ENCODE measurements at regions not wholly inside any gene's neighbourhood (a gene's known extent, or its start where the extent isn't known, plus 50 kb on each side); places are given as distances from the start of the nearest gene placed in this dataset.
"Not testable (repeated sequence)": the region's sequence is repeated elsewhere in the genome, so short reads cannot be mapped to it uniquely, and the experiment has no call there.

DNA sequence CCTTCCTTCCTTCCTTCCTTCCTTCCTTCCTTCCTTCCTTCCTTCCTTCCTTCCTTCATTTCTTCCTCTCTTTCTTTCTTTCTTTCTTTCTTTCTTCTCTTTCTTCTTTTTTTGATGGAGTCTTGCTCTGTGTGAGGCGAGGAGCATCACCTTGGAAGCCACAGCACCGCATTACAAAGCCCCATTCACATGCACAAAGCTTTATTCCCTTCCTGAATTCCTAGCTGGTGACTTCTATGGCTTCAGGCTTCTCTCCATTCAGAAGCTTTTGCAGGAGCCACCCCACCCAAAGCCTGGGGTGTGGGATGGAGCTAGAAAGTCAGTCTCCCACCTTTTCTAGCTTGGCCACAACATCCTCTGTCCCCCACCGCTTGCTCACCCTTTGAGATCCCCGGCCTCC, 237.0 kb downstream of the CDY2B start:
- not testable (repeated sequence) for H3K4me1 Mint-ChIP-seq; H3K36me3 Mint-ChIP-seq (ENCODE audit: low read depth); ATAC-seq; H3K27me3 Mint-ChIP-seq; H3K27ac Mint-ChIP-seq; DNase-seq; H3K4me3 Mint-ChIP-seq; H3K9me3 Mint-ChIP-seq

DNA sequence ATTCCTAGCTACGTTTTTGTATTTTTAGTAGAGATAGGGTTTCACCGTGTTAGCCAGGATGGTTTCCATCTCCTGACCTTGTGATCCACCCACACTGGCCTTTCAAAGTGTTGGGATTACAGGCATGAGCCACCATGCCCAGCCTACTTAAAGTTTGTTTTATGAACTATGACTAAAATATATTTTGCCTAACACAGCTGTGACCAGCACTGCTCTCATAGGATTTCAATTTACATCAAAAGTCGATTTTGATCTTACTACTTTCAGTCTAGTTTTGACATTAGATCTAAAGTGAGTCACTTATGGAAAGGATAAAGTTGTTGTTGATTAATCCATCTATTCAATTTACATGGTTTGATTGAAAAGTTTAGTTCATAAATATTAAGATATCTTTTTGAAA, 245.5 kb downstream of the CDY2B start:
- DNase-seq; H3K27ac Mint-ChIP-seq; H3K27me3 Mint-ChIP-seq; H3K4me1 Mint-ChIP-seq; H3K9me3 Mint-ChIP-seq; H3K36me3 Mint-ChIP-seq (ENCODE audit: low read depth); H3K4me3 Mint-ChIP-seq; ATAC-seq: not testable (repeated sequence)

DNA sequence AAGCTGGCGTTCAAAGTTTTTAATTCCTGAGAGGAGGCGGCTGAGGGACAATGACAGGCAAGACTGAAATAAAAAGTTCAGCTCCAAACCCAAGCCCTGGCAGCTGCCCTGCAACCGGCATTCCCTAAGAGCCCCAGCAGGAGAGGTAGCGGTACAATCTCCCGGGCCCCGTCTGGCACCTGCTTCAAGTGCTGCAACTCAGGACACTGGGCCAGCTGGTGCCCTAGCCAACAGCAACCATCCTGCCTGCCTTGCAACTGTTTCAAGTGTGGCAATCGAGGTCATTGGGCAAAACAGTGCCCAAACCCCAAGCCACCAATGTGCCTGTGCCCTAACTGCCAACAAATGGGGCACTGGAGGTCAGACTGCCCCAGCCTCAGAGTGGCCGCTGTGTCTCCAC, 268.8 kb downstream of the CDY2B start:
- not testable (repeated sequence) for ATAC-seq; H3K9me3 Mint-ChIP-seq; DNase-seq; H3K36me3 Mint-ChIP-seq (ENCODE audit: low read depth); H3K4me3 Mint-ChIP-seq; H3K27ac Mint-ChIP-seq; H3K27me3 Mint-ChIP-seq; H3K4me1 Mint-ChIP-seq

DNA sequence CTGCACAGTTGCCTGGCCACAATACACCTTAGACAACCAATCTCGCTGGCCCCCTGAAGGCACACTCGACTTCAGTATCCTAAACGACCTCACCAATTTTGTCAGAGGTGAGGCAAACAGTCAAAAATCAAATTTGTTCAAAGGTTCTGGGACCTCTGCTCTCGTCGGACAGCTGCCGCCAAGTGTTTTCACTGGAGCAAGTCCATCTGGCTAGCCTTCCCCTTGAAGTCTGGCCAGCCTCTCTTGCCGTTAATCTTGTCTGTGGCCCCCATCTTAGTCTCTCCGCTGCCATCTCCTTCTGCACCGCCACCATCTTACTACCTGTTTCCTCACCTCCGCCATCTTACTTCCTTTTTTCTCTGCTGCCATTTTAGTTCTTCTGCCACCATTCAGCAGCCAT, 269.4 kb downstream of the CDY2B start:
- not testable (repeated sequence) for H3K9me3 Mint-ChIP-seq; DNase-seq; H3K36me3 Mint-ChIP-seq (ENCODE audit: low read depth); H3K27ac Mint-ChIP-seq; H3K27me3 Mint-ChIP-seq; H3K4me1 Mint-ChIP-seq; ATAC-seq; H3K4me3 Mint-ChIP-seq

GRCh38 chrY:17607150-17607549, 272.9 kb downstream of the CDY2B start:
- not testable (repeated sequence) for H3K36me3 Mint-ChIP-seq (ENCODE audit: low read depth); H3K4me3 Mint-ChIP-seq; DNase-seq; H3K9me3 Mint-ChIP-seq; H3K27me3 Mint-ChIP-seq; H3K27ac Mint-ChIP-seq; ATAC-seq; H3K4me1 Mint-ChIP-seq

DNA sequence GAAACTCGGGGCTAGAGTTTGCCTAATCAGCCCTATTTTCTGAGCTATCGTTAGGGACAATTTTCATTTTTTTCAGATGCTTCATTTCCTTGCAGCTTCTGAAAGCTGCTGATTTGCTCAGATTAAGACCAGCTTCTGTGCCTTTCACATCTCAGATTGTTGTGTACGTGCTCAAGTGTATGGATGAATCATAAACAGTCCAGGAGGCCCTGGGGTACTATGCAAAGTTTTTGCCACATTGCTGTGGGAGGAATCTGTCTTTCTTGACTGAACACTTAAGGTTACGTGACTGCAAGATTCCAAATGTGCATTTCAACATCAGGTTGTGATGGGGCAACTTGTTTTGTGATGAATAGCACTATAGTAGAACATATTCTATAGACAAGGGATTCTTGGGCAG, 280.8 kb downstream of the CDY2B start:
- not testable (repeated sequence) for ATAC-seq; H3K4me1 Mint-ChIP-seq; H3K27me3 Mint-ChIP-seq; H3K4me3 Mint-ChIP-seq; H3K9me3 Mint-ChIP-seq; DNase-seq; H3K27ac Mint-ChIP-seq; H3K36me3 Mint-ChIP-seq (ENCODE audit: low read depth)

GRCh38 chrY:17593748-17594147, 286.3 kb downstream of the CDY2B start:
- not testable (repeated sequence) for H3K36me3 Mint-ChIP-seq (ENCODE audit: low read depth); DNase-seq; ATAC-seq; H3K9me3 Mint-ChIP-seq; H3K4me3 Mint-ChIP-seq; H3K27ac Mint-ChIP-seq; H3K27me3 Mint-ChIP-seq; H3K4me1 Mint-ChIP-seq

GRCh38 chrY:17579956-17580519, 300.0 kb downstream of the CDY2B start:
- ATAC-seq; H3K4me1 Mint-ChIP-seq; H3K9me3 Mint-ChIP-seq; H3K4me3 Mint-ChIP-seq; H3K27ac Mint-ChIP-seq; H3K27me3 Mint-ChIP-seq; DNase-seq; H3K36me3 Mint-ChIP-seq (ENCODE audit: low read depth): not testable (repeated sequence)

GRCh38 chrY:17579131-17579955, 300.7 kb downstream of the CDY2B start:
- H3K4me3 Mint-ChIP-seq, H3K4me1 Mint-ChIP-seq: not testable (repeated sequence)

DNA sequence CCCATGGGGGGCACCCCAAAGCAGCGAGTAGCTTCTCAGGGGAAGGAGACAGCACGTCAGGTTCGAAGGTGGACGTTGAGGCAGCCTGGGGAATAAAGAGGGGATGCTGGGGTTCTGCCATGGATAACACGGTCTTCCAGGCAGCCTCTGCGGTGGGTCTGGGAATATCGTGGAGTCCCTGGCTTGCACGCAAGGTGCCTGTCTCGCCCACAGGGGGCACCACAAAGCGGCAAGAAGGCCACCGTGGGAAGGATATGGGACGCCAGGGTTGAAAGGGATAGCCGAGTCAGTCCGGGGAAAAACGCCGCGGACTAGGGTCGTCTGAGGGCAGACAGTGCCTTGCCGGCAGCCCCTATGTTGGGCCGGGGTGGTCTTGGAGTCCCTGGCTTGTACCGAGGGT, 316.9 kb downstream of the CDY2B start:
- not testable (repeated sequence) for H3K4me1 Mint-ChIP-seq; H3K27ac Mint-ChIP-seq; H3K27me3 Mint-ChIP-seq; H3K36me3 Mint-ChIP-seq (ENCODE audit: low read depth); H3K9me3 Mint-ChIP-seq; ATAC-seq; H3K4me3 Mint-ChIP-seq; DNase-seq

More at GRCh38 chrY:17579131-17579955, 300.7 kb downstream of the CDY2B start:
- not testable (repeated sequence) for DNase-seq; H3K27ac Mint-ChIP-seq; H3K27me3 Mint-ChIP-seq; H3K9me3 Mint-ChIP-seq; H3K36me3 Mint-ChIP-seq (ENCODE audit: low read depth)
- peak; percentile 20 for ATAC-seq
